Activated effector memory CD4-positive, alpha-beta T cell treated with anti-CD3 and anti-CD28 coated beads, Interleukin-2, amount 50 U/mL, for 16 hours (primary cell): ENCODE measurements at regions not wholly inside any gene's neighbourhood (a gene's known extent, or its start where the extent isn't known, plus 50 kb on each side); places are given as distances from the start of the nearest gene placed in this dataset.
"Not testable (repeated sequence)": the region's sequence is repeated elsewhere in the genome, so short reads cannot be mapped to it uniquely, and the experiment has no call there.

Experiments used
- DNase-seq: peaks from one replicate; pipeline ENCODE4 v3.0.0-alpha.2; 2020

DNA sequence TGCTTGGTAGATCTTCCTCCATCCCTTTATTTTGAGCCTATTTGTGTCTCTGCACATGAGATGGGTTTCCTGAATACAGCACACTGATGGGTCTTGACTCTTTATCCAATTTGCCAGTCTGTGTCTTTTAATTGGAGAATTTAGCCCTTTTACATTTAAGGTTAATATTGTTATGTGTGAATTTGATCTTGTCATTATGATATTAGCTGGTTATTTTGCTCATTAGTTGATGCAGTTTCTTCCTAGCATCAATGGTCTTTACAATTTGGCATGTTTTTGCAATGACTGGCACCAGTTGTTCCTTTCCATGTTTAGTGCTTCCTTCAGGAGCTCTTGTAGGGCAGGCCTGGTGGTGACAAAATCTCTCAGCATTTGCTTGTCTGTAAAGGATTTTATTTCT lies 72.4 kb downstream of the HNRNPD start:
- not testable (repeated sequence) for DNase-seq

GRCh38 chr4:82293304-82293703 lies 80.5 kb downstream of the HNRNPD start:
- DNase-seq = no peak

DNA sequence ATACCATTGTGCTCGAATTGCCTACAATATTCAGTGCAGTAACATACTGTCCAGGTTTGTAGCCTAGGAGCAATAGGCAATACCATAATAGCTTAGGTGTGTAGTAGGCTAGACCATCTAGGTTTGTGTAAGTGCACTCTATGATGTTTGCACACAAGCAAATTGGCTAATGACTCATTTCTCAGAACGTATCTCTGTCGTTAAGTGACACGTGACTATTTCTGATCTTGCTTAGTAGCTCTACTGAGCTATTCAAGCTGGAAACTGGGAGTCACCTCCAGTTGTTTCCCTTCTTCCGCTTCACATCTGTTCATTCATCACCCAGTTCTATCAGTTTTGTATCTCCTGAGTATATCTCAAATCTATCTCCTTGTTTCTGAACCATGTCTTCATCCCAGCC lies 86.1 kb downstream of the HNRNPD start:
- DNase-seq = no peak

GRCh38 chr4:82284858-82285805 lies 88.7 kb downstream of the HNRNPD start:
- DNase-seq = peak; percentile 100

DNA sequence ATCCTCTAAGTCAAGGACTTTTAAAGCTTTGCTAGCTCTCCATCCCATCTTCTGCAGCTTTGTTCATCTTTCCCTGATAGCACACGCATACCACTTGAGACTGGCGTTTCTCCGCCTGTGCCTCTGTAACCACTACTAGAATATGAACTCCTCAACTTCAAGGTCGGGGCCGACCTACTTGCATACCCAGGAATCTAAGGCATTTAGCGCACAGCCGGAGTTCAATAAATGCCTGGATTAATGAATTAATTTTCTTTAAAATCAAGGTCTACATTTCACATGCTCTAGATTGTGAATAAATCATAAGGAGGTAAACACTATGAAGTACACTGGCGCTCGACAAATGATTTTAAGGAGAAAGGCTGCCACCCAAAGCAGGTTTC lies 89.3 kb downstream of the HNRNPD start:
- DNase-seq = no peak

- DNase-seq = no peak
Measured at GRCh38 chr4:82282875-82283274, 90.9 kb downstream of the HNRNPD start.

GRCh38 chr4:82279550-82279949 lies 94.2 kb downstream of the HNRNPD start:
- not testable (repeated sequence) for DNase-seq

- no peak for DNase-seq
Measured at GRCh38 chr4:82276332-82276640, 97.5 kb downstream of the HNRNPD start.

- no peak for DNase-seq
Measured at GRCh38 chr4:82275431-82276331, 98.1 kb downstream of the HNRNPD start.

GRCh38 chr4:82274700-82275099 lies 99.1 kb downstream of the HNRNPD start:
- not testable (repeated sequence) for DNase-seq

- not testable (repeated sequence) for DNase-seq
Measured at GRCh38 chr4:82272523-82272922, 101.3 kb downstream of the HNRNPD start.

GRCh38 chr4:82271915-82272480 lies 101.8 kb downstream of the HNRNPD start:
- not testable (repeated sequence) for DNase-seq

GRCh38 chr4:82268826-82269193 lies 105.0 kb downstream of the HNRNPD start:
- no peak for DNase-seq

- peak; percentile 73 for DNase-seq
Measured at GRCh38 chr4:82268050-82268825, 105.6 kb downstream of the HNRNPD start.

DNA sequence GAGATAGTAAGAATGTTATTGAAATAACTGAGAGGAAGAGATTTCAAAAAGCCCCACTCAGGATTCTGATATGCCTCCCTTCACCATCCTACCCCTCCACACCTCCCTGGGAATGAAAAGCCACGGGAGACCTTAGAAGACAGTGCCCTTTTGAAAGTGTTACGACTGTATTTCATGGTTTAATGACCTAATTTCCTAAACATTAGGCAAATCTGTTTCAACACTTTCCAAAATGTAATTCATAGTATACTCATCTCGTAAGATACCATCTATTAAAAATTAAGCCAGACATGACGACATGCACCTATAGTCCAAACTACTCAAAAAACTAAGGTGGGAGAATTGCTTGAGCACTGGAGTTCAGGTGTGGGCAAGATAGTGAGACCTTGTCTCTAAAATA lies 106.3 kb downstream of the HNRNPD start:
- DNase-seq = no peak

DNA sequence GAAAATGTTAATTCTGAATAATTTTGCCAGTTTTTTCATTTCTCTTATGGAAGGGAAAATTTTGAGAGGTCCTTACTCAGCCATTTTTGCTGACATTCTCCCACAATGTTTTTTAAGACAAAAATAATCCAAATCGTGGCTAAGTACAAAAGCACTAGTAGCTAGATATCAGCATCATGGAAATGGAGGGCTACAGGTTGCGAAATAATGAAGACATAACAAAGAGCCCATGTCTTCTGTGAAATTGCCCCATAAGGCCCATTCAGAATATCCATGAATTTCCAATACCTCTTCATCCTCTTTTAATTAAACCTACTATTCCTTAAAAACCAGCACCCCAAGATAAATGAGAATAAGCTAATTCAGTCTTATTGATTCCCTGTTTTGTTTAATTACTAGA lies 107.4 kb downstream of the HNRNPD start:
- DNase-seq = no peak

DNA sequence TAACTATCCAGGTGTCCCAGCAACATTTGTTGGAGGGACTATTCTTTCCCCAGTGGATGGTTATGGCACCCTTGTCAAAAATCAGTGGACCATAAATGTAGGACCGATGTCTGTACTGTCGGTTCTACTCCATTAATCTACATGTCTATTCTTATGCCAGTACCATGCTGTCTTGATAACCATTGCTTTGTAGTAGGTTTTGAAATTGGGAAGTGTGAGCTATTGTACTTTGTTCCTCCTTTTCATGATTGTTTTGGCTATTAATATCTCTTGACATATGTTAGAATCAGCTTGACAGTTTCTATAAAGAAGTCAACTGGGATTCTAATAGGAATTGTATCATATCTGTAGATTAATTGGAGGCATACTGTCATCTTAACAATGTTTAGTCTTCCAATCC lies 112.7 kb downstream of the HNRNPD start:
- DNase-seq = no peak

DNA sequence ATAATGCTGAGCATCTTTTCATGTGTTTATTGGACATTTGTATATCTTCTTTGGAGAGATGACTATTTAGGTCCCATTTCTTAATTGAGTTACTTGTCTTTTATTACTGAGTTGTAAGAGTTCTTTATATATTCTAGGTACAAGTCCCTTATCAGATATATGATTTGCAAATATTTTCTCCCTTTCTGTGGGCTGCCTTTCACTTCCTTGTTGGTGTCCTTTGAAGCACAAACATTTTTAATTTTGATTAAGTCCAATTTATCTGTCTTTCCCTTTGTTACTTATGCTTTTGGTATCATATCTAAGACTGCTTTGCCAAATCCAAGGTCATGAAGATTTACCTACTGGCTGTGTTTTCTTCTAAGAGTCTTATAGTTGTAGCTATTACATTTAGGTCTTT lies 113.2 kb downstream of the HNRNPD start:
- DNase-seq = no peak

DNA sequence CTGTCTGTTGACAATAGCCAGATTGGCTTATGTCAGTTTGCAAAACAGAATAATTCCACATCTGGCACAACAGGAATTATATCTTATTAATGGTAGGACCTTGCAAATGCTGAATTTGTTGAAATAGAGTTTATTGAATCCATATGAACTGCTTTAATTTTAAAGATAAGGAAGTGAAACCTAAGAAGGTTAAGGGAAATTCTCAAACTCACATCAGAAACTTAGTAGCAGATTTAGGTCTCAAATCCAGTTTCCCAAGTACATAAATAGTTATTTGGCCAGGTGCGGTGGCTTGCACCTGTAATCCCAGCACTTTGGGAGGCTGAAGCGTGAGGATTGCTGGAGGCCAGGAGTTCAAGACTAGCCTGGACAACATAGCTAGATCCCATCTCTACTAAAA lies 117.1 kb downstream of the HNRNPD start:
- DNase-seq = no peak

GRCh38 chr4:82255657-82256056 lies 118.1 kb downstream of the HNRNPD start:
- no peak for DNase-seq

- DNase-seq = no peak
Measured at GRCh38 chr4:82248903-82249632, 124.7 kb downstream of the HNRNPD start.

GRCh38 chr4:82247629-82248028 lies 126.2 kb downstream of the HNRNPD start:
- no peak for DNase-seq
